ENCODE measurements at regions not wholly inside any gene's neighbourhood (a gene's known extent, or its start where the extent isn't known, plus 50 kb on each side); places are given as distances from the start of the nearest gene placed in this dataset.

- Histone ChIP-seq H3K4me1 (ENCODE audit: control insufficient read depth in 1 of 2, insufficient read depth in 2 of 2, low read length in 2 of 2) (no peaks in the 10 kb centered on the region), H3K27ac (ENCODE audit: low read depth in 1 of 2, low read length in 2 of 2) (no peak overlapping the region), H3K9ac (ENCODE audit: insufficient read depth, low read length, poor library complexity, severe bottlenecking) (no peak overlapping the region), H3K27me3 (ENCODE audit: control insufficient read depth in 2 of 2, insufficient read depth in 2 of 2, low read length in 2 of 2) (no peaks in the 10 kb centered on the region), H3K36me3 (replicated peaks in 1 of 2; ENCODE audit: control insufficient read depth in 1 of 2, insufficient read depth in 2 of 2, low read length in 2 of 2) (no peaks in the 10 kb centered on the region), H4K20me1 (ENCODE audit: insufficient read depth, low read length) (no peaks in the 10 kb centered on the region), H3K4me3 (replicated peaks in 1 of 3; ENCODE audit: low read depth in 2 of 3, low read length in 3 of 3) (no peak overlapping the region), H2AFZ (ENCODE audit: insufficient read depth, low read depth, low read length, poor library complexity, severe bottlenecking) (no peak overlapping the region), H3K9me3 (replicated peaks in 1 of 2; ENCODE audit: control insufficient read depth in 1 of 2, insufficient read depth in 1 of 2, low read length in 2 of 2) (no peaks in the 10 kb centered on the region), H3K4me2 (replicated peaks; ENCODE audit: extremely low read depth, low read length, poor library complexity, severe bottlenecking) (no peak overlapping the region), H3K79me2 (ENCODE audit: insufficient read depth, low read length) (no peaks in the 10 kb centered on the region)
- Mint-ChIP-seq H3K36me3 (no peaks in the 10 kb centered on the region), H3K27me3 (ENCODE audit: low read depth in 3 of 3) (peaks cover 0 to 3% (median 3%) of the 10 kb centered on the region in 3 donors), H3K9me3 (peaks cover 0 to 7% (median 0%) of the 10 kb centered on the region in 7 donors), H3K4me3 (no peak overlapping the region), H3K27ac (no peak overlapping the region), H3K4me1 (no peaks in the 10 kb centered on the region)
- TF ChIP-seq CTCF (IDR thresholded peaks at IDR 0.05), result no peak
- DNase-seq, result no peak
- intact Hi-C loops (cut with micrococcal nuclease), result no loop called here
- WGBS (ENCODE audit: insufficient coverage), result no CpG with 5 or more reads among the region's 2 CpGs
Observed at GRCh38 chr3:176926688-176927087, 270.6 kb downstream of the TBL1XR1 start.

- 100% methylated on average over 1 of the region's 3 CpGs for WGBS (ENCODE audit: insufficient coverage)
- no peak for DNase-seq
- Histone ChIP-seq H3K4me1 (ENCODE audit: control insufficient read depth in 1 of 2, insufficient read depth in 2 of 2, low read length in 2 of 2) (no peaks in the 10 kb centered on the region), H3K27ac (ENCODE audit: low read depth in 1 of 2, low read length in 2 of 2) (no peak overlapping the region), H3K27me3 (ENCODE audit: control insufficient read depth in 2 of 2, insufficient read depth in 2 of 2, low read length in 2 of 2) (no peaks in the 10 kb centered on the region), H3K79me2 (ENCODE audit: insufficient read depth, low read length) (no peaks in the 10 kb centered on the region), H3K4me2 (replicated peaks; ENCODE audit: extremely low read depth, low read length, poor library complexity, severe bottlenecking) (no peak overlapping the region), H3K9me3 (replicated peaks in 1 of 2; ENCODE audit: control insufficient read depth in 1 of 2, insufficient read depth in 1 of 2, low read length in 2 of 2) (no peaks in the 10 kb centered on the region), H3K4me3 (replicated peaks in 1 of 3; ENCODE audit: low read depth in 2 of 3, low read length in 3 of 3) (no peak overlapping the region), H3K36me3 (replicated peaks in 1 of 2; ENCODE audit: control insufficient read depth in 1 of 2, insufficient read depth in 2 of 2, low read length in 2 of 2) (no peaks in the 10 kb centered on the region), H2AFZ (ENCODE audit: insufficient read depth, low read depth, low read length, poor library complexity, severe bottlenecking) (no peak overlapping the region), H3K9ac (ENCODE audit: insufficient read depth, low read length, poor library complexity, severe bottlenecking) (no peak overlapping the region), H4K20me1 (ENCODE audit: insufficient read depth, low read length) (no peaks in the 10 kb centered on the region)
- Mint-ChIP-seq H3K27me3 (ENCODE audit: low read depth in 3 of 3) (peaks cover 0 to 3% (median 3%) of the 10 kb centered on the region in 3 donors), H3K36me3 (no peaks in the 10 kb centered on the region), H3K4me1 (no peaks in the 10 kb centered on the region), H3K27ac (no peak overlapping the region), H3K4me3 (no peak overlapping the region), H3K9me3 (peaks cover 0 to 7% (median 0%) of the 10 kb centered on the region in 7 donors)
- no peak for TF ChIP-seq CTCF (IDR thresholded peaks at IDR 0.05)
- intact Hi-C loops (cut with micrococcal nuclease), result no loop called here
Observed at GRCh38 chr3:176926034-176926433, 271.2 kb downstream of the TBL1XR1 start.
